Activated T-cell treated with anti-CD3 and anti-CD28 coated beads, Interleukin-2, amount 50 U/mL, for 24 hours (primary cell): ENCODE measurements at regions not wholly inside any gene's neighbourhood (a gene's known extent, or its start where the extent isn't known, plus 50 kb on each side); places are given as distances from the start of the nearest gene placed in this dataset.

Experiments used
- DNase-seq: peaks from one replicate; pipeline ENCODE4 v3.0.0-alpha.2; 2020
- H3K27ac Mint-ChIP-seq: 2 replicates; pipeline ENCODE4 v1.8.0; 2020; ENCODE audit warnings: mild to moderate bottlenecking, mixed read lengths
- H3K27me3 Mint-ChIP-seq: 2 replicates; pipeline ENCODE4 v1.8.0; 2020; ENCODE audit warnings: mixed read lengths
- H3K36me3 Mint-ChIP-seq: 2 replicates; pipeline ENCODE4 v1.8.0; 2020; ENCODE audit warnings: low read depth, mixed read lengths
- H3K4me1 Mint-ChIP-seq: 2 replicates; pipeline ENCODE4 v1.8.0; 2020; ENCODE audit warnings: low read depth, mixed read lengths
- H3K4me3 Mint-ChIP-seq: 2 replicates; pipeline ENCODE4 v1.8.0; 2020; ENCODE audit warnings: mild to moderate bottlenecking, moderate library complexity, mixed read lengths
- H3K9me3 Mint-ChIP-seq: 2 replicates; pipeline ENCODE4 v1.8.0; 2020; ENCODE audit warnings: mixed read lengths

GRCh38 chr9:91483189-91483691 is 59.6 kb upstream of the NFIL3 start:
- no peaks in the 10 kb centered on the region for H3K36me3 Mint-ChIP-seq
- DNase-seq, result no peak
- no peaks in the 10 kb centered on the region for H3K4me1 Mint-ChIP-seq
- H3K27me3 Mint-ChIP-seq, result peaks cover 53% of the 10 kb centered on the region
- H3K4me3 Mint-ChIP-seq, result no peak overlapping the region
- no peak overlapping the region for H3K27ac Mint-ChIP-seq
- no peaks in the 10 kb centered on the region for H3K9me3 Mint-ChIP-seq

GRCh38 chr9:91481972-91482371 is 58.3 kb upstream of the NFIL3 start:
- H3K36me3 Mint-ChIP-seq, result no peaks in the 10 kb centered on the region
- no peak for DNase-seq
- peaks cover 57% of the 10 kb centered on the region for H3K27me3 Mint-ChIP-seq
- no peak overlapping the region for H3K4me3 Mint-ChIP-seq
- no peaks in the 10 kb centered on the region for H3K9me3 Mint-ChIP-seq
- no peak overlapping the region for H3K27ac Mint-ChIP-seq
- no peaks in the 10 kb centered on the region for H3K4me1 Mint-ChIP-seq

GRCh38 chr9:91477106-91477505 is 53.5 kb upstream of the NFIL3 start:
- Mint-ChIP-seq H3K4me3 (no peak overlapping the region), H3K9me3 (no peaks in the 10 kb centered on the region), H3K27ac (no peak overlapping the region), H3K27me3 (peaks cover 68% of the 10 kb centered on the region), H3K4me1 (no peaks in the 10 kb centered on the region), H3K36me3 (no peaks in the 10 kb centered on the region)
- DNase-seq, result no peak

GRCh38 chr9:91474656-91475055 is 51.0 kb upstream of the NFIL3 start:
- no peak overlapping the region for H3K27ac Mint-ChIP-seq
- H3K9me3 Mint-ChIP-seq, result no peaks in the 10 kb centered on the region
- H3K4me1 Mint-ChIP-seq, result no peaks in the 10 kb centered on the region
- no peak overlapping the region for H3K4me3 Mint-ChIP-seq
- no peak for DNase-seq
- peaks cover 70% of the 10 kb centered on the region for H3K27me3 Mint-ChIP-seq
- H3K36me3 Mint-ChIP-seq, result no peaks in the 10 kb centered on the region
